NCI-H2081 treated with DMSO at 0.1 percent for 48 hours (cell line): ENCODE measurements at regions not wholly inside any gene's neighbourhood (a gene's known extent, or its start where the extent isn't known, plus 50 kb on each side); places are given as distances from the start of the nearest gene placed in this dataset.
A peak's percentile ranks its signal among the peaks of the same experiment; 100 is the strongest.

ENCODE experiments used
- DNase-seq: peaks from one replicate; lab custom pipeline; 2025; lab: John Stamatoyannopoulos, UW

- DNase-seq = no peak
Observed at GRCh38 chr17:72390675-72391508, 270.1 kb downstream of the SOX9 start.

DNA sequence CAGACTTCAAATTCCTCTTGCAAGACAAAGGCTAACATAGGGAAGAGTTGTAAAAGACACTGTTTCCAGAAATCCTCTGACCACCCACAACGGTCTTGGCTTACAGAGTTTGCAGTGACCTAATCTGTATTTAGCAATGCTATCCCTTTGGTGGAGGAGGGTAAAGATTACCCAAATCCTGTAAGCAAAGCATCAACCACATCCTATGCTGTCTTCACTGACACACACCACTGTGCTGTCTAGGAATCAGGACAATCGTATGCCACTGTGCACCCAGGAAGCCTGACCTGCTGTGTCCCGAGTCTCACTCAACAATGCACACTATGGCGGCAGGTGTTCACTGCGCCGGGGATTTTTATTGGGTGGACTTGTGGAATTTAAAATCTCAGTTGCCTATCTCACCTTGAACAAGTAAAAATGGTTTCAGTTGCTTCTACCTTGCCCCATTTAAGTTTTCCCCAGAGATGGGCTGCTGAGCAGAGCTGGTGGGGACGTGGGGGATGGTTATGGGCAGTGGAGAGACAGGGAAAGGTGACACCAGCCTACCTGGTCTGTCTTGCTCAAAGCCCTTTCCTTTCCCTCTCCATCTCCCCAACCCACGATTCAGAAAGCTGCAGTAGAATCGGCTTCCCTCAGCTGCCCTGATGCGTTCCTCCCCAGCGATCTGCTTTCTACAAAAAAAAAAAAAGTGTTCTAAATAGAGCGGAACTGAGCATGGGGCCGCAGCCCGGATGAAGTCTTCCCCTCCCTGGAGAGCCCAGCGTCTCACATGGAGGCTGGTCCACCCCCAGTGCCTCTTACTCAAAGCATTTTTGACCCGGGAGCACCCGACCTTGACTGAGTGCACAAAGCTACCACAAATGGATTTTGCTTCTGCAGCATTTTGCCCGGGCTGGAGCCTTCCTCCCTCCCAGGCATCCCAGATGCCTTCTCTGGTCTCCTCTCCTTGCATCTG lies 271.5 kb downstream of the SOX9 start:
- DNase-seq = no peak

- DNase-seq = no peak
Observed at GRCh38 chr17:72393553-72393952, 272.7 kb downstream of the SOX9 start.

DNA sequence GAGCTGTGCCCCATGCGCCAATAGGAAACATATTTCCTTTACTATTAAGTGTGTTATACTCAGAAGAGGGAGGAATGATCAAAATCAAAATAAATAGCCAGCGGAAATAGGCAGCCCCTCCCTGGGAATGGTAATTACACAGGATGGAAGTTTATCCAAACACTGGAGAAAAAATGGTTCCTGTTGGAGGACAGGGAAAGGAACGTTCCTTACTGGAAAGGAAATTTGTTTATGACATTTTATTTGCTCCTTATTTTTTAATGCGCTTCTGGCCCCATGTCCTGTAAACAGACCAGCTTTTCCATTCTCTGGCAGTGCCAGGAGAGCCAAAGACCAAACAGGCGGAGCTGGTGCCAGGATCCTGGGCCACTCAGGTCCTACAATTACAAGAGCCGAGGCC lies 273.7 kb downstream of the SOX9 start:
- no peak for DNase-seq

GRCh38 chr17:72396121-72396520 lies 275.3 kb downstream of the SOX9 start:
- DNase-seq = no peak

DNA sequence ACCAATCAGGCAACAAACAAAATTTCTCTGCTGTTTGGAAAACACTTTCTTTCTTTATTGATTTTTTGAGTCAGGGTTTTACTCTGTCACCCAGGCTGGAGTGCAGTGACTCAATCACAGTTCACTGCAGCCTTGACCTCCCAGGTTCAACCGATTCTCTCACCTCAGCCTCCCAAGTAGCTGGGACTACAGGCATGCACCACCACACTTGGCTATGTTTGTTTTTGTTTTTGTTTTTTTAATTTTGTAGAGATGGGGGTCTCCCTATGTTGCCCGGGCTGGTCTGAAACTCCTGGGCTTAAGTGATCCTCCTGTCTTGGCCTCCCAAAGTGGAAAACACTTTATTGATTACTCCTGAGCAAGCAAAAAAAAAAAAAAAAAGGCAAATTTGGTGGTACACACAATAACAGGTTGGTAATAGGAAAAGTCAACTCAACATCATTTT lies 276.4 kb downstream of the SOX9 start:
- no peak for DNase-seq

- DNase-seq = no peak
Observed at GRCh38 chr17:72397687-72398086, 276.9 kb downstream of the SOX9 start.

GRCh38 chr17:72399023-72399607 lies 278.3 kb downstream of the SOX9 start:
- no peak for DNase-seq

GRCh38 chr17:72399608-72400487 lies 279.0 kb downstream of the SOX9 start:
- DNase-seq = peak; percentile 22

GRCh38 chr17:72400488-72400827 lies 279.6 kb downstream of the SOX9 start:
- DNase-seq = no peak

- no peak for DNase-seq
Observed at GRCh38 chr17:72400863-72401262, 280.0 kb downstream of the SOX9 start.

DNA sequence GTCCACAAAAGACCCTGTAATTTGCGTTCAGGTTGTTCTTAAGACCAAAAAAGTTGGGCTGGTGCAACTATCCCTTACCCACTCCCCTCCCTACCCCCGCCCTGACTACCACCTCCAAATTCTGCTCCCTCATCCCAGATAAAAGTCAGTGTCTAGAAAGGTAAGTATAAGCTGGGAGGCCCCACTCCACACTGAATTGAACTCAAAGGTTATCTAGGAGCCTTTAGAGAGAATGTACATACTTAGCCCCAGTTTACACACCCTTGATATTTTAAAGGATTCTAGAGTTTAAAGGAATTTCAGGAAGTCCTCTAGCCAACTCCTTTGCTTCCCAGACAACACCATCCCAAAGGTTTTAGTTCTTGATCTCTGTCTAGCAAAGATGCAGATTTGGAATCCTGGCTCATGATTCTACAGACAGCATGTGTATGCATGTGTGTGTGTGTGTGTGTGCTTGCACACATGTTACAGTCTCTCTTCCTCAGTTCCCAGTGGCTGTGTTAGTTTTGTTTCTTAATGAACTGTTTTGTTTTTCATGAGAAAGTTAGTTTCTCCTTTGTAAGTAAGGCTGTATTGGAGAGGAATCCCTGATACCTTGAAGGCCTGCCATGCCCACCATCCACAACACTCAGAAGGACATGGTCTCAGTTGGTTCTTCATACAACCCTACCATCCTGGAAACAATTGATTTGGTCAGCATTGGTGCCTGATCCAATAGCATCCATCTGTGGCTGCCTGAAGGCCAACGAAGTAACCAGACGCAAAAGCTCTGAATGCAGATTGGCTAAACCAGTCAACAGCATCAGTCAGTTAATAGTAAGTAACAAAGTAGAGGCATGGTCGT lies 281.3 kb downstream of the SOX9 start:
- no peak for DNase-seq

- no peak for DNase-seq
Observed at GRCh38 chr17:72402727-72403210, 281.9 kb downstream of the SOX9 start.

DNA sequence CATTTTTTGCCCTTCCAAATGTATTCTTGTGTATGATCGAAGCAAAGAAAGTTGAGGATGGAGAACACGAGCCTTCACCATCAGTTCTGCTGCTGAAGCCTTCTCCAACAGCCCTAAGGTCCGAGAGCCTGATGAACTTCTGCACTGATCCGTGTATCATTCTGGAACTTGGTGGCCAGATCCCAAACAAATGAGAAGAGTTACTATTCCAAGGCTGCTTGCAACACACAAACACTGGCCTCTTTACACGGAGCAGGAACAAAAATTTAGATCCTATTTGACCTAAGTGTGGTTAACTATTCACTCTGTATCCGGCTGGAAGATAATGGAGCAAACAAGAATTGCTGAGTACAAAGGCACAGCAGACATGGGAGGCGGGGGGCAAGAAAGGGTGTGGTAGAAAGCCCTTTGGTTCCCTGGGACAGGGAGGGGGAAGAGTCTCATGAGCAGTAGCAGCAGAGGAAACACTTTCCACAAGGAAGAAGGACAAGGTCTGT lies 282.9 kb downstream of the SOX9 start:
- no peak for DNase-seq

GRCh38 chr17:72404872-72405271 lies 284.1 kb downstream of the SOX9 start:
- DNase-seq = no peak

DNA sequence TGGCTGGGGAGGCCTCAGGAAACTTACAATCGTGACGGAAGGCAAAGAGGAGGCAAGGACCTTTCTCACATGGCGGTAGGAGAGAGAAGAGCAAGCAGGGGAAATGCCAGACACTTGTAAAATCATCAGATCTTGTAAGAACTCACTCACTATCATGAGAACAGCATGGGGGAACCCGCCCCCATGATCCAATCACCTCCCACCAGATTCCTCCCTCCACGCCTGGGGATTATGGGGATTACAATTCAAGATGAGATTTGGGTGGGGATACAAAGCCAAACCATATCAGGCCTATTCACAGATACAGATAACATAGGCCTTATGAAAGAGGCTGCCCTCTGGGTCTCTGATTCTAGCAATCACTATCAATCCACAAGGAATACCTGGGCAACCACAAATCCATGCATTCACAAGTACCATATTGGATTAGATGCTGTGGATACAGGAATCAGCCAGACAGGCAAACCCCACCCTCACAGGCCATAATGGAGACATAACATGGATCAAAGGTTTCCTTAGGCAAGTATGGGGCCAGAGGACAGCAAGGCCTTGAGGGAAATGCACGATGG lies 284.9 kb downstream of the SOX9 start:
- no peak for DNase-seq

DNA sequence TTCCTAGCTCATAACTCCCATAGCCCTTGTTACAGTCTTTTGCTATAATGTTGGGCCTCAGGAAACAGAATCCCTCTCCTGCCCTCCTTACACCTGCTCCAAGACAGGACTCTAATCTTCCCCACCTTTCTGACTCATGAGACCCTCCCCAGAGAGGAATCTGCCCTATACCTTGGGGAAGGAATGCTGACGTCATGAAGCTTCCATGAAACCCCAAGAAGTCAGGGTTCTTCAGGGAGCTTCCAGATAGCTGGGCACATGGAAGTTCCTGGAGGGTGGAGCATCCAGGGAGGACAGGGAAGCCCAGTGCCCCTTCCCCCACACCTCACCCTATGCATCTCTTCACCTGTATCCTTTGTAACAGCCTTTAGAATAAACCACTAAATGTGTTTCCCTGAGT lies 285.7 kb downstream of the SOX9 start:
- no peak for DNase-seq

DNA sequence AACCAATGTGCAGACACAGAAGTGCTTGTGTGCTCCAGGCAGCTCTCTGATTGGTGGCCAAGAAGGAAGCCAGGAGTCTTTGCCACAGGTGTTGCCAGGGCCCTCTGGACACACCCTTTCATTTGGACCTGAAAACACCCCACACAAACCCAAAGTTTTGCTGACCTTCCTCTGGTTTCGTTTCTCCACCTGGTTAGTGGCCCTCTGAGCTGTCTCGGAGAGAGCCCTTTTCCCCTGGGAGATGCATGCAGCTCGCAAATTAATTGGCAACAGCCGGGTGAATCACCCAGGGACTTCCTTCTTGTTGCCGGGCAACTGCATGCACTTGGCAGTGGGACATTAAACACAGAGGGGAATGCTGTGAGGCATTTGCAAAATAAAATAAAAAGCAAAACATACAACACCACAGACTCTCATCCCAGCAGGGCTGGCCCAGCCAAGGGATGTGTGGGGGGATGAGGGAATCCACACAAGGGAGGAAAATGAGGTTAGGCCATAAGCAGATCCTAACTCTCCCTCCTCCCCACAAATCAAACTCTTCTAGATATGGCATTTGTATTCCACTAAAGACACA lies 286.6 kb downstream of the SOX9 start:
- peak; percentile 79 for DNase-seq

GRCh38 chr17:72407931-72408330 lies 287.1 kb downstream of the SOX9 start:
- DNase-seq = no peak

GRCh38 chr17:72408641-72409040 lies 287.8 kb downstream of the SOX9 start:
- no peak for DNase-seq
